IPS DF 4.7 (cell line): ENCODE measurements at regions not wholly inside any gene's neighbourhood (a gene's known extent, or its start where the extent isn't known, plus 50 kb on each side); places are given as distances from the start of the nearest gene placed in this dataset.

Experiments used
- DNase-seq: peaks from one replicate; pipeline ENCODE4 v3.0.0-alpha.2; 2013; ENCODE audit warnings: low spot score; ENCODE audit errors: extremely low read depth

DNA sequence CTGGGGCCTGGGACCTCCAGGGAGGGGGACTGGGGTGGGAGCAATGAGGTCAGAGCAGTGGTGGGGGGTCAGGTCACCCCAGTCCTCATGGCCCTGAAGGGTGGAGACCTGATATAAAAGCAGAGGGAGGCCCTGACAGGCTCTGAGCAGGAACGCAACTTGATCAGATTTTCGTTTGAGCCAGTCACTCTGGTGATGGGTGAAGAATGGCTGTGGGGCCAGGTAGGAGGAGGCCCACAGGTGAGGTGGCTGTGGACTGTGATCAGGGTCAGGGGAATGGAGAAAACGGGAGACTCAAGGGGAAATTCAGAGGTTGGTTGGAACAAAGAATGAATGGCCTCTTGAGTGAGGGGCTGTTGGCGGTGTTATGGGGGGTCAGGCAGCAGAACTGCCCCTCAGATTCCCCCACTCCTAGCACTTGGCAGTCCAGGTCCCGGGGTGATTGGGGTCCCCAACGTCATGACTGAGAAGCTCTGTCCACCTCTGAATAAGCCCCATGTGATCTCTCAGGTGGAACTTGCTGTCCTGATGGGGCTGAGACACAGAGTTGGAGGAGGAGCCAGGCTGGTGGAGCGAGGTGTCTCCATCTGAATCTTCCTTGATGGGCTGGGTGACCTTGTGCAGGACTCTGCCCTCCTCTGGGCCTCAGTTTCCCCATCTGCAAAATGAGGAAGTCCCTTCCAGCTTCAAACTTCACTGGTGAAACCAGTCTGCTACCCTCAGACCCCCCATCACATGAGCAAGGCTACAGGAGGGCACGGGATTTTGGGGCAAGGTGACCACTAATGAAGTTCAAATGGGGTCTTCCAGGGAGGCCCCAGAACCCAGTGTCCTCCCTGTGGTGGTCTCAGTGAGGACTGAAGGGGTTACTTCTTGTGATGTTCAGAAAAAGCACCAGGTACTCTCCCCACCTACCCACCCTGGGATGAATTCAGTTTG, 683.0 kb downstream of the MATN1 start:
- no peak for DNase-seq

DNA sequence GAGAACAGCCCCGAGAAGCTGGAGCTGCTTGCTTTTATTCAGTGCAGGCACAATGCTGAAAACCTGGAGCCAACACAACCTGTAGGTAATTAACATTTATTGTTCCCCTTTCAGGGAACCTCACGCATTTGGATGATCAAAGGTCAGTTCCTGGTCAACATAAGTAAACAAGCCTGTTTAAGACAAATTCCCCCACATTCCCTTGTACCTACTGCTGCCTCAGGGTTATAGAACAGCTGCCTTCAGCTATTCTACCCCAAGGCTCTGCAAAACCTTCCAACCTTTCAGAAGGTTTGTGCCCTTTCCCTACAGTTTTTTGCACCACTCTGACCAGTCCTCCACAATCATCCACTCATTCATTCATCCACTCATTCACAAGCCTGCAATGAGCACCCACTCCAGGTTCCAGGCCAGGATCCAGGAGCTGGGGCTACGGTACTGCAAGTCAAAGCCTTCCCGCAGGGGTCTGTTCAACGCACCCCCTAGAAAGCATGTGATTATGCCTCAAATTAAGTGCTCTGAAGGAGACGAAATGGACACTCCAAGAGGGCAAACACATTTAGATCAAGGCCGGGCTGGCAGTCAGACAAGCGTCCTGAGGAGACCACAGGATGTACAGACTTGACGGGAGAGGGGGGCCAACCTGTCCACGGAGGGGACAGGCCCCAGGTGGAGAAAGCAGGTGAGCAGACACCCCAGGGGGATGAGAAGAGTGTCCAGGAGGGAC, 683.9 kb downstream of the MATN1 start:
- no peak for DNase-seq

DNA sequence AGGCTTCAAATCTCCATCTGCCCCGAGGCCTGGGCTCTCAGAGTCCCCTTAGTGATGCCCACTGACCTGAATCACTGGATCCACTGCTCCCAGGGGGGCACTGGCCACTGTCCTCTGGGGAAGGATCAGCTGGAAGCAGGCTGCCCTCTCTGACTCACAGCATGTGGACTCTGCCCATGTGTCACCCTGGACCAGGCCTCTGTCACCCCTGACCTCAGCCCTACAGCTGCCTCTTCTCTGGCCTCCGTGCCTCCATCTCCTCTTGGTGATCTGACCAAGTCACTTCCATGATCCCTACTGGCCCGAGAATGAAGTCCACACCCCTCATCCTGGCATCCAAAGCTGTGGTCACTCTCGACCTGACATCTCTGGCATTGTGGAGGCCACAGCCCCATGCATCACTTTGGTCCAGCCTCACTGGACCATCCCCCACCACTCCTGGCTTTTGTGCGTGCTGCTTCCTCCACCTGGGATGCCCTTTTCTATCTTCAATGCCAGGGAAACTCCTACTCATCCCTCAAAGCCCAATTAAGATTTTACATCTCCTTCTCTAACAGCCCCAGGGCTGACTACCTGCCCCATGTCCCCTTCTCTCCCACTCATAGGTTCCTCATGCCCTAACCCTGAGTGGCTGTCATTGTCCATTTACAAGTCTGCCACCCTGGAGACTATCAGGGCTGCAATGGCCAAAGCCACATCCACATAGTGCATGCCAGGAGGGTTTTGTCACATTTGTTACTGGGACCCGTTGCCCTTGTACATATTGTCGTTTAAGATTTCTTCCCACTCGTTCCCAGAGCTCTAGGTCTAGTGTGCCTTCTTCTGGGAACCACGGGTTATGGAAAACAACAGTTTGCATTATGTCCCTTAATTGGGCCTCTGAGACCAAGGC, 685.0 kb downstream of the MATN1 start:
- no peak for DNase-seq

DNA sequence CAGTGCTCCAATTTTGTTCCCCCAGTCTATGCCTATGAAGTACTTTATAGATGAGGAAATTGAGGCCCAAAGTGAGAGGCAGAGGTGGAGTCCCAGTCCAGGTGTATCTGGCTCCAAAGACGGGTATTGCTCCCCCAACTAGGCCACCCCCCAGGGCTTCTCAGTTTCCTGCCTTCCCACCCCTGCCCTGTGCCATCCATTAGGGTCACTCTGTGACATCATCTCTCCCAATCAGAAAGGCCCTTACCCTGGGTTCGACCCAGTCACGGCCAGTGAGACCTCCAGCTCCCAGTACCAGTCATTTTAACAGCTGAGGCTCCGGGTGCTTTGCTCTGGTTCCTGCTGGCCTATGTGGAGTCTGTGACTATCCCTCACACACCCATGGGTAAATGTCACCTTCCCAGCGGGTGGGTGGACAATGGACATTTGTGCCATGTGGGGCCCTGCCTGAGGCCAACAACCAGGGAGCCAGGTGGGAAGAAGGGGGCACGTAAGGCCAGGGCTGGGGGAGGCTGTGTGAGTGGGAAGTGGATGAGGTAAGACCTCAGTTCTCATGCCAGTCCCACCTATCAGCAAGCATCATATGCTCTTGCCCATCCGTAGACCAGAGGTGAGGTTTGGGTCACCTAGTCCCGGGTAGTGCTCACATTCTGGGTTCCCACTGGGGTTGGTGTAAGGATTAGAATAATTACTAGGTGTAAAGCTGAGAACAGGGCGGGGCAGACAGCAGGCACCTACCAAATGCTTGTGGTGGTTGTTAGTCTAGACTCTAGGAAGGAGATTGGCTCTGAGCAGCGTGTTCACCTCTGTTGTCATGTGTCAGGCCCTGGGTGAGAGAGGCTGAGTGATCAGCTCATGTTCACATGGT, 685.9 kb downstream of the MATN1 start:
- no peak for DNase-seq

DNA sequence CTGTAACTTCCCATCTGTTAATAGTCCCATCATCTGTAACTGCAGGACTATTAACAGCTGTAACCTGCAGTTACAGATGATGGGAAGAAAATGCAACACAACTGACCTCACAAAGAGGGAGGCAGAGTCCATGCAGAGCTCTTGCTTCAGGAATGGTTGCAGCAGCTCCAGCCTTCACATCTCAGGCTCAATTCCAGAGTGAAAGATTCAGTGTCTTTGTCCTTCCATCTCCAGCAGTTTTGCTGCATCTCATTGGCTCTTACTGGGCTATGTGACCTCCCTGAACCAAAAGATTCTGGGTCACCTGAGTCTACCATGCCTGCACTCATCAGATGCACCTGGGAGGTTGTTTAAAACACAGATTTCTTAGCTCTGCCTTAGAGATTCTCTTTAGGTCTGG, 686.7 kb downstream of the MATN1 start:
- no peak for DNase-seq

DNA sequence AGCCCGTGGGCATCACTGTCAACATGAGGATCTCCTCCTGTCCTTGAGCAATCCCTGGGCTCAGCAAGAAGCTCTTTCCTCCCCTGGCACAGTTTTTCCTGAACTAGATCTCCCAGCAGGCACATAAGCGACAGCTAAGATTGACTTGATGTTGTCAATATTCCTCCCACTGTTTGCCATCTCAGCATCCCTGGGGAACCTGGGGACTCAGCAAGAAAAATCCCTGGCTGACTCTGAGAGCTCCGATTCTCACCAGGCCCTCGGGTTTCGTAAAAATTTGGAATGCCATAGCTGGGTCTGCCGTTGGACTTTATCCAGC, 687.2 kb downstream of the MATN1 start:
- no peak for DNase-seq

DNA sequence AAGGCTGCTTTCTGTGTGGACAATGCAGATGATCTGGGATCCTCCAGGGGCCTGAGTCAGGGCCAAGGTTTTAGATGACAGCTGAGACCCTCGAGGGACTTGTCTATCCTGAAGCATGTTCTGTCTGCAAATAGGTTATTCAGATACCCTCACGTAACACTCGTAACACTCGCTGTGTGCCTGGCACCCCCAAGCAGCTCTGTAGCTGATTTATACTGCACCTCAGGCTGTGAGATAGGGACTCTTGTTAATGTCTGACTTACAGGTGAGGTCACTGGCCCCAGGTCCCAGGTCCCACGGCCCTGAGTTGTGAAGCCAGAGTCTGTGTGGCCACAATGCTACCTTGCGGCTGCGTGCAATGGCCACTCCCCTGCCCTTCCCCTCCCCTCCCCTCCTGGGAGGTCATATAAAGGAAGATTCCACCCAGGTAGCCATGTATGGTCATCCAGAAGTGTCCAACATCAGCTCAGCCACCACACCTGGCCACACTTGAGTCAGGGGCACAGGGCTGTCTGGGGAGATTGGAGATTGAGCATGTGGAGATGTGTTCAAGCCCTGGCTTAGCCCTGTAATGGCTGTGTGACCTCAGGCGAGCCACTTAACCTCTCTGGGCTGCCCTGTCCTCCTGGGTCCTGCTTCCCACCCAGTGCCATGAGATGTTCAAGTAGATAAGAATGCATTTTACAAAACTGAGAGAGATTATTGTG, 687.7 kb downstream of the MATN1 start:
- DNase-seq, result no peak

DNA sequence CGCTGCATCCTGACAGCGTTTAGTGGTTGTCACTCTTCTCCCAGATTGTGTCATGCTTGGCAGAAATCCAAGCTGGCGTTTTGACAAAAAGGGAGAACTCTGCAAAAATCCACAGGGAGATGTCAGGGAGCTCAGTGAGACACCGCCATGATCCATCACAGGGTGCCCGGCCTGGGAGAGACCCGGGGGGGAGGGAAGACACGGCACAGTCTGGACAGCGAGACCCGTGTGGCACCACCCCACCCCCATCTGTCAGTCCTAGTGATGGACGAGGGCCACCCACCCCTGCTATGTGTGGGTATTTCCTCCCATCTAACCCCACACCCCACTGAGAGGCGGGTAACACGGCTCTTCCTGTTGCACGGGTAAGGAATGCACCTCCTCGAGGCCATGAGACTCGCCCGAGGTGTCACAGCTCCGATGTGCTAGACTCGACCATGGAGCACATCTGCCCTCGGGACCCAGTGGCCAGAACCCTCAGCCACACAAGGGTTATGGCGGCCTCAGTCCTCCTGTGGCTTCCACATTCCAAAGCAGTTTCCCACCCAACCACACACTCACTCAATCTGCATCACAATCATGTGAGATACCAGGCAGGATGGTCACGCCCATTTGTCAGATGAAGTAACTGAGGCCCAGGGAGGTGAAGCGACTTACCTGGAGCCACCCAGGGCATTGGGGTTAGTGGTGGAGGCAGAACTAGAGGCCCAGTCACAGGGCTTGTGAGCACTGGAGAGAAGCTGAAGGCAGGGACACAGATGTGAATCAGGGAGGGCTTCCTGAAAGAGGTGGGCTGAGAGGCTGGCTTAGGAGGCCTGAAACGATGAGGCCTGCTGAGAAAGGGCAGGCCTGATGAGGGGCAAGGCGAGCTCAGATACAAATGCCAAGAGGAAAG, 688.5 kb downstream of the MATN1 start:
- DNase-seq, result no peak

DNA sequence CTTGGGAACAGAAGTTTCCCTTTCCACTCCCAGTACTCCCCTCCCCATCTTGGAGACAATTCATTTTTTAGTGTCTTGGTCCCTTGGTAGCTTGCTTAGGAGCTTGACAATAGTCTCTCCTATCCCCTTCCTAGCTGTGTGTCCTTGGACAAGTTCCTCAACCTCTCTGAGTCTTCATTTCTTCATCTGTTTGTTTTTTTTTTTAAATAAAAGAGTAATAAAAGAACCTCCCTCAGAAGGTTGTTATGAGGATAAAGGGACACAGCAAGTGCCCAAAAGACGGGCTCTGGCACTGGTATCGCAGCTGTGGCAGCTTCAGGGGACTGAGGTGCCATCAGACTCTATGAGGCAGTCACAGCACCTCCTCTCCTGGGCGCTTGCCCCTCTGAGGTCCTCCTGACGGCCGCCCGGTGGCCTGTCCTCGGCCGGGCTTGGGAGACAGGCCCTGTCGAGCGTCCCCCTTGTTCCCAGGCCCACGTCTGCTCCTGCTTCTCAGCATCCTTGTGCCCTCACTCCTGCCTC, 689.2 kb downstream of the MATN1 start:
- DNase-seq, result no peak

DNA sequence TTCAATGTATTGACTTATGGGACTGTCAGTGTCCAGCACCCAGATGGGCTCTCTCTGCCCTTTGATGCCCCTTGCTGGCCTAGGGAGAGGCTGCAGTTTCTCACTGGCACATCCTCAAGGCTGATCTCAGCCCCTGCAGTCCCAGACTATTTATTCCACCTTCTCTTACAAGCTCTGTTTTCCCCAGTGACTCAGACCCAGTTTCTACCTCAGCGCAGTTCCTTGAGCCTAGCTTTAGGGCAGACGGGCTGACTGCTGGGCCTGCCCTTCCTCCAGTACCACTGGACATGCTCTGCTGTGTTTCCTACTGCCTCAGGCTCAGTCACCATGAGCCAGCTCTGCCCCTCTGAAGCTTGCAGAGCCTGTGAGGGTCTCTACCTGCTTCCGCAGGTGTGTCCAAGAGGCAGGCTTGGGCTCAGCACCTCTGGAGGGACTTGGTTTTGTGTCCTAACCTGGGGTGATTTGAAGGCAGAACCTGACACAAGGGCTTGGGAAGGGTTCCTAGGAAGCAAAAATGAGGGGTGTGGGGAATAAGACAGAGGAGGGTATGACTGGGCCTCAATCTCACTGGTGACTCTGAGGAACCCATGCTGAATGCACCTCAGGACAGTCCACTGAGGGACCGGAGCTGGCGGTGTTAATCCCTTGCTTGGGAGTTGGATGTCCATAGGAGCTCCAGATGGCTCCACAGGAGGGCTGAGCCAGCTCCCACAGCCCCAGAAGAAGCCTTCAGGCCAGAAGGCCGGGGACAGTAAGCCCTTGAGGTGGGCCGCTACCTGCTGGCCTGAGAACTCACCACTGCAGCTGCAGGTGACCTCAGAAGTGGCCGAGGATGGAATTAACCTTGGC, 689.9 kb downstream of the MATN1 start:
- no peak for DNase-seq

DNA sequence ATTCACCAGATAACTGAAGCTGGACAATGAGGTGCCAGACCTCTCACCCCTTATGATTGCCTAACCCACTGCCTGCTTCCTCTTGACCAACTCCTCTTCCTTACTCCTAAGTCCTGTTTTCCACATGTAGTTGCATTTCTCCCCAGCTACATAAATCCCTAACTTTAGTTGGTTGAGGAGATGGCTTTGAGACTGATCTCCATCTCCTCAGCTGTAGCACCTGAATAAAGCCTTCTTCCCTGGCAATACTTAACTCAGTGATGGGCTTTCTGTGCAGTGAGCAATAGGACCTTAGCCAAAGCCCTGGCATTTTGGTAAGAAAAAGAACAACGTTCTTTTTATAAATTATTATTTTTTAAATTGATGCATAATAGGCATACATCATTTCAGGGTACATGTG, 691.1 kb downstream of the MATN1 start:
- DNase-seq, result no peak

DNA sequence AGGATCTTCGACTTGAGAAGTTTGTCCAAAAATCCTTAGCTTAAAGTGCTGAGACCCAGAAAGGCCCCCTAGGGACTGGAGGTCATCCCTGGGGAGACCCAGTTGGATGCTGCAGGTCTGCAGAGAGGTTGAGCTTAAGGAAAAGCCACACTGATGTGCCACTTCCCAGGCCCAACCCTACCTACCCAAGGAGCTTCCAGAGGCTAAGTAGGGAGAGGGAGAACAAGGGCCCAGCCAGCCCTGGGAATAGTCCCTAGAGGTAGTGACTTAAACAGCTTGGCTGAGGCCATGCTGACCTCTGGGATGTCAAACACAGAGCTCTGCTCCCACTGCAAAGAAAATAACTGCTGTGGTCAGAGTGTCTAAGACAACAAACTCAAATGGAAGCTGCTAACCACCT, 693.7 kb downstream of the MATN1 start:
- no peak for DNase-seq

DNA sequence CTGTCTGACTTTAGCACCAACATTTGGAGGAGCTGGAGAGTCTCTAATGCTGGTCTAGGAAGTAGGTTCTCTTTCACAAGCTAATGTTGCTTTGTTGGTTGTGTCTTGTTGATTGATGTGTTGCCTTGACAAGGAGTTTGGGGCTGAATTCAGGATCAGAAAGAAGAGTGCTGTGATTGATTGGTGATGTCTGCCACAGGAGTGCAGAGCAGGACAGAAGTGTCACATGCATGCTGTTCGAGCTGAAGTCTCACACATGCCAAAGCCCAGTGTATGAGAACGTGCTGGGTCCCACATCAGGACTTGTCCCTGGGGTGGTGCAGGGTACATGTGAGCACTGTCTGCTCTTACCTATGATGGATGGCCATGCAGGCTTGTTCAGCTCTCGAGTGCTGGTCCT, 694.4 kb downstream of the MATN1 start:
- DNase-seq, result no peak

DNA sequence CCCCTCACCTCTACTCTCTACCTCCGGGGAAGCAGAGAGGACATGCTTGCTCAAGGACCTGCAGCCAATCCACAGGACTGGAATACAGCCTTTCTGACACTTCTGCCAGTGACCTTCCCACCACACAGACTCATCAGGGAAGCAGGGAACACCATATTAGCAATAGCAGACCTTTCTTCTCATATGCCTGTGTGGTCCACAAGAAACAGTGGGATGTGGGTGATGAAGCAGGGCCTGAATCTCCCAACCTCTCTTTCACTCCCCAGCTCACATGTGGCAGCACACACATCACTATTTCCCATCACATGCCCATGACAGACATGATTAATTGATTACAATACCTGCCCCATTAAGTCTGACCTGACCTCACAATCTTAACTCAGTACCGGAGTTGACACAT, 695.1 kb downstream of the MATN1 start:
- DNase-seq, result no peak

DNA sequence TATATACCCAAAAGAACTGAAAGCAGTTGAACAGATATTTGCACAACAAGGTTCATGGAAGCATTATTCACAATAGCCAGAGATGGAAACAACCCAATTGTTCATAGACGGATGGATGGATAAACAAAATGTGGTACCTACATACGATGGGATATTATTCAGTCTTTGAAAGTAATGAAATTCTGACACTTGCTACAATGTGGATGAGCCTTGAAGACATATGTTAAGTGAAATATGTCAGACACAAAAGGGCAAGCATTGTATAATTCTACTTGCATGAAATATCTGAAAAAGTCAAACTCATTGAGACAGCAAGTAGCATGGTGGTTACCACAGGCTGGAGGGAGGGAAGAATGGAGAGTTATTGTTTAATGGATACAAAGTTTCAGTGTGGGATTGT, 696.1 kb downstream of the MATN1 start:
- no peak for DNase-seq

DNA sequence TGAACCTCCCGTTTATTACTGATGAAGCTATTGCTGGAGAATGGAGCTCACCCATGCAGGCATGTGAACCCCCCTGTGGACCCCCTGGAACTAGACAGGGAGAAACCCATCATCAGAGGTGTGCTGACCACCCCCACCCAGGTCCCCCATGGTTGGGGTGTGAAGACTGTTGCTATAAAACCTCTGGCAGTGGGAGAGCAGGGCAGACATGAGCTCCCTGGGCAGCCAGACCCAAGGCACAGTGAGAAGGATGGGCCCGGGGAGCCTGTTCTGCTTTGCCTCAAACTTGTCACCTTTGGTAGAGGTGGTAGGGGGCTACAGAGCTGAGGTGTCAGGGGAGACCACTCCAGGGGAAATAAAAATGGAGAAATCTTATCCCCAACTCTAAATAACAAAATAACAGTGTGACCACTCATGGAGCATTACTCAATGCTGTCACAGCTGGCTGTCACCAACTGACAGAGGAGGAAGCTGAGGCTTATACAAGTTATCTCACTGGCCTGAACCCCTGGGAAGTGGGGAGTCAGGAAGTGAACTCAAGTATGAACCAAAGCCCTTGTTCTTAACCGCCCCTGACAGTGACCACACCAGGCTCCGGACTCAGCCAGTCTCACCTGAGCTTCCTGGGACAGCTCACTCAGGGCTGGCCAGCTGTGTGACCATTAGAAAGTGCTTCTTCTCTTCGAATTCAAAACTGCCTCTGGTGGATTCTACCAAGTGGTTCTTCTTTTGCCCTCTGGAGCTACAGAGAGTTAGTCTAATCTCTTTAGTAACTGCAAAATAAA, 698.8 kb downstream of the MATN1 start:
- DNase-seq, result no peak

DNA sequence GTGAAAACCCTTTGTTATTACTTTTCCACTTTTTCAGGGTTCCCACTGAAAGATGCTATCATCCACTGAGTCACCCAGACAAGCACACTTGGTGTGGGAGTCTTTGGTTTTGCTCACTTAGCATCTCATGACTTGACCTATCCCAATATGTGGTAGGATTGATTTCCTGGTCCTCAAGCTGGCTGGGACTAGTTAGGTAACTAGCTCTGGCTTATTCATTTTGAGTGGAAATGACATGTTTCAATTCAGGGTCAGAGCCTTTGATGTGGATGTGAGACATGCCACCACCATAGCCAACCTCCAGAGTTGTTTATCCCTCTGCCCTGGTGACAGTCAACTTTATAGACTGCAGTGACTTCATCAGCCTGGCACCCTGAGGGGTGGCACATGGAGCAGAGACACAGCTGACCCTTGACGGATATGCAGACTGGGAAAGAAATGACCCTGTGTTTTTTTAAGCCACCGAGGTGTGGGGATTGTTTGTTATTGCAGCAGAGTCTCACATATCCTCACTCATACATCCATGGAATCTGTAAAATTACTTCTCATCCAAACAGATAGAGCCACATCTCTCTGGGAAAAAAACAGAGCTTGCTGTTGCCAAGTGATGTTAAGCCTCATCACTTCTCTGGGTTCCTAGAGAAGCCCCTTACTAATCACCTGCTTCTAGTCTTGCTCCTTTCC, 699.9 kb downstream of the MATN1 start:
- no peak for DNase-seq
